ENCODE measurements at regions not wholly inside any gene's neighbourhood (a gene's known extent, or its start where the extent isn't known, plus 50 kb on each side); places are given as distances from the start of the nearest gene placed in this dataset.

GRCh38 chr18:43634994-43635393 is 357.7 kb upstream of the SYT4 start:
- Mint-ChIP-seq H3K27me3 (ENCODE audit: unreplicated experiment) (no peaks in the 10 kb centered on the region), H3K4me3 (ENCODE audit: unreplicated experiment) (no peak overlapping the region), H3K36me3 (ENCODE audit: unreplicated experiment) (peaks cover 4% of the 10 kb centered on the region), H3K4me1 (ENCODE audit: low read depth, unreplicated experiment) (no peaks in the 10 kb centered on the region), H3K9me3 (ENCODE audit: unreplicated experiment) (no peaks in the 10 kb centered on the region), H3K27ac (ENCODE audit: unreplicated experiment) (no peak overlapping the region)
- DNase-seq, result no peak
- TF ChIP-seq CTCF (IDR thresholded peaks at IDR 0.05; ENCODE audit: partially characterized antibody, unreplicated experiment), result no peak

- H3K36me3 Mint-ChIP-seq (ENCODE audit: unreplicated experiment), result peaks cover 4% of the 10 kb centered on the region
- H3K27ac Mint-ChIP-seq (ENCODE audit: unreplicated experiment), result no peak overlapping the region
- H3K27me3 Mint-ChIP-seq (ENCODE audit: unreplicated experiment), result no peaks in the 10 kb centered on the region
- no peak for TF ChIP-seq CTCF (IDR thresholded peaks at IDR 0.05; ENCODE audit: partially characterized antibody, unreplicated experiment)
- no peaks in the 10 kb centered on the region for H3K4me1 Mint-ChIP-seq (ENCODE audit: low read depth, unreplicated experiment)
- no peak overlapping the region for H3K4me3 Mint-ChIP-seq (ENCODE audit: unreplicated experiment)
- DNase-seq, result no peak
- no peaks in the 10 kb centered on the region for H3K9me3 Mint-ChIP-seq (ENCODE audit: unreplicated experiment)
Measured at GRCh38 chr18:43635397-43635796, 358.1 kb upstream of the SYT4 start.

GRCh38 chr18:43642727-43643330 is 365.5 kb upstream of the SYT4 start:
- TF ChIP-seq CTCF (IDR thresholded peaks at IDR 0.05; ENCODE audit: partially characterized antibody, unreplicated experiment), result no peak
- H3K36me3 Mint-ChIP-seq (ENCODE audit: unreplicated experiment), result peaks cover 4% of the 10 kb centered on the region
- no peak overlapping the region for H3K27ac Mint-ChIP-seq (ENCODE audit: unreplicated experiment)
- no peak for DNase-seq
- no peaks in the 10 kb centered on the region for H3K4me1 Mint-ChIP-seq (ENCODE audit: low read depth, unreplicated experiment)
- no peak overlapping the region for H3K4me3 Mint-ChIP-seq (ENCODE audit: unreplicated experiment)
- H3K9me3 Mint-ChIP-seq (ENCODE audit: unreplicated experiment), result no peaks in the 10 kb centered on the region
- no peaks in the 10 kb centered on the region for H3K27me3 Mint-ChIP-seq (ENCODE audit: unreplicated experiment)

GRCh38 chr18:43648002-43648401 is 370.7 kb upstream of the SYT4 start:
- Mint-ChIP-seq H3K36me3 (ENCODE audit: unreplicated experiment) (no peaks in the 10 kb centered on the region), H3K4me3 (ENCODE audit: unreplicated experiment) (no peak overlapping the region), H3K27ac (ENCODE audit: unreplicated experiment) (no peak overlapping the region), H3K9me3 (ENCODE audit: unreplicated experiment) (no peaks in the 10 kb centered on the region), H3K4me1 (ENCODE audit: low read depth, unreplicated experiment) (no peaks in the 10 kb centered on the region), H3K27me3 (ENCODE audit: unreplicated experiment) (no peaks in the 10 kb centered on the region)
- DNase-seq, result no peak
- no peak for TF ChIP-seq CTCF (IDR thresholded peaks at IDR 0.05; ENCODE audit: partially characterized antibody, unreplicated experiment)

- Mint-ChIP-seq H3K4me1 (ENCODE audit: low read depth, unreplicated experiment) (no peaks in the 10 kb centered on the region), H3K27me3 (ENCODE audit: unreplicated experiment) (no peaks in the 10 kb centered on the region), H3K36me3 (ENCODE audit: unreplicated experiment) (no peaks in the 10 kb centered on the region), H3K27ac (ENCODE audit: unreplicated experiment) (no peak overlapping the region), H3K9me3 (ENCODE audit: unreplicated experiment) (no peaks in the 10 kb centered on the region), H3K4me3 (ENCODE audit: unreplicated experiment) (no peak overlapping the region)
- no peak for DNase-seq
- no peak for TF ChIP-seq CTCF (IDR thresholded peaks at IDR 0.05; ENCODE audit: partially characterized antibody, unreplicated experiment)
Measured at GRCh38 chr18:43649649-43650357, 372.5 kb upstream of the SYT4 start.

All from glutamatergic neuron (in vitro differentiated cells).